Erythroblast (primary cell): ENCODE measurements at regions not wholly inside any gene's neighbourhood (a gene's known extent, or its start where the extent isn't known, plus 50 kb on each side); places are given as distances from the start of the nearest gene placed in this dataset.

Experiments used
- GATA1 ChIP-seq: IDR thresholded peaks from 2 replicates; pipeline ENCODE4 v1.6.1; 2011; ENCODE audit warnings: low read depth, mild to moderate bottlenecking, control low read depth, low read length, moderate library complexity
- POLR2A ChIP-seq: IDR thresholded peaks from 2 replicates; pipeline ENCODE4 v1.6.1; 2011; ENCODE audit warnings: mild to moderate bottlenecking, low read length

DNA sequence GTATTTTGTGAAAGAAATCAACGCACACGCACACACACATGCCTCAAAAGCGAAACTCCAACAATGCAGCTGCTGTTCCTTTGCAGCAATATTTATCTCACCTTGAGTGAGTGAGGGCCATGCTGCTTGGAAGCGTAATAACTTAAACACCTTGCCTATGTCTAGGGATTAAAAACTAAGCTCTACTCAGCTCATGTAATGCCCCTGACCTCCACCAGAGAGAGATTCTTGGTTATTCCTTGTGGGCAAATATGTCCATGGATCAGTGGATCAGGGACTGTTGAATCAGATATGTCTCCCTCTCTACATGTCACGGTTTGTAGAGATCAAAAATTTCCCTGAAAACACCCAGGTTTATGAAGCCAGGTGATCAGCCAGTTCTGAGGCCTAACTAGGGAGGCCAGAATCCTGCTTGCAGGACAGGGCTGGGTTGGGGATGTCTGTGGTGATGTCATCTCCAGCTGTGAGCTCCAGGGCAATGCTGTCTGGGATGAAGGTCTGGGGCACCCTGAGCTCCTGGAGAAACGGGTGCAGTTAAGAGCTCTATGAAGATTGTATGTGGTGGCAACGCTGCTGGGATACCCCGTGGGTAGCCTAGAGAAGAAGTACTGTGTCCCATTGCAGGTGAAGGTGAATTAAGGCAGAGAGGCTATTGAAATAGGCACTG lies 149.4 kb downstream of the KCNJ12 start:
- TF ChIP-seq POLR2A (no peak), GATA1 (no peak)
